ENCODE measurements at regions not wholly inside any gene's neighbourhood (a gene's known extent, or its start where the extent isn't known, plus 50 kb on each side); places are given as distances from the start of the nearest gene placed in this dataset.
"Not testable (repeated sequence)": the region's sequence is repeated elsewhere in the genome, so short reads cannot be mapped to it uniquely, and the experiment has no call there.

GRCh38 chr12:42030588-42030987 is 114.1 kb downstream of the GXYLT1 start:
- no peak for DNase-seq

- DNase-seq: no peak
These were observed 117.1 kb downstream of the GXYLT1 start for GRCh38 chr12:42027546-42027945.

DNA sequence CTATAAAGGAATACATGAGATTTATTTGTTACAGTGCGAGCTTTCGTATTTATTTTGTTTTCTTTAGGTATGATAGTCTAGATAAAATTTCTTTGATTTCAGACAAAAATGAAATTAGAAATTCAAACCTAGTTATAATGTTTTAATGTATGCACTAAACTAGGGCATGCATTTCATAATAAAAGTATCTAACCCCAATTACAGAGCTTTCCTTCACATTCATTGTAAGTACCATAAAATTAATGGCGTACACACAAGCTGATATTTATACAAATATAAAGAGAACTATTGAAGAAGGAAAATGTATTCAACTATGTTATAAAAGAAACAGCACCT is 120.2 kb downstream of the GXYLT1 start:
- no peak for DNase-seq

GRCh38 chr12:42023733-42024494 is 120.8 kb downstream of the GXYLT1 start:
- no peak for DNase-seq

DNA sequence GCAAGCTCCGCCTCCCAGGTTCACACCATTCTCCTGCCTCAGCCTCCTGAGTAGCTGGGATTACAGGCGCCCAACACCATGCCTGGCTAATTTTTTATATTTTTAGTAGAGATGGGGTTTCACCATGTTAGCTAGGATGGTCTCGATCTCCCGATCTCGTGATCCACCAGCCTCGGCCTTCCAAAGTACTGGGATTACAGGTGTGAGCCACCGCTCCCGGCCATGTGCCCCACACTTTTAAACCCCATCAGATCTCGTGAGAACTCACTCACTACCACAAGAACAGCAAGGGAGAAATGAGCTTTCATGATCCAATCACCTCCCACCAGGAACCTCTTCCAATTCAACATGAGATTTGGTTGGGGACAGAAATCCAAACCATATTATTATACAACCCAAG is 122.7 kb downstream of the GXYLT1 start:
- DNase-seq: not testable (repeated sequence)

DNA sequence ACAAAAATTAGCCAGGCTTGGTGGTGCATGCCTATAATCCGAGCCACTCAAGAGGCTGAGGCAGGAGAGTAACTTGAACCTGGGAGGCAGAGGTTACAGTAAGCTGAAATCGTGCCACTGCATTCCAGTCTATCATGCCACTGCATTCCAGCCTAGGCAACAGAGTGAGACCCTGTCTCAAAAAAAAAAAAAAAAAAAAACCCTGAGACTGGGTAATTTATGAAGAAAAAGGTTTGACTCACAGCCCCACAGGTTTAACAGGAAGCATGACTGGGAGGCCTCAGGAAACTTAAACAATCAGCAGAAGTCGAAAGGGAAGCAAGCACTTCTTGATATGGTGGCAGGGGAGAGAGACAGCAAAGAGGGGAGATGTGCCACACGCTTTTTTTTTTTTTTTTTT is 123.2 kb downstream of the GXYLT1 start:
- peak; percentile 5 for DNase-seq

GRCh38 chr12:42020226-42020625 is 124.4 kb downstream of the GXYLT1 start:
- DNase-seq: no peak

DNA sequence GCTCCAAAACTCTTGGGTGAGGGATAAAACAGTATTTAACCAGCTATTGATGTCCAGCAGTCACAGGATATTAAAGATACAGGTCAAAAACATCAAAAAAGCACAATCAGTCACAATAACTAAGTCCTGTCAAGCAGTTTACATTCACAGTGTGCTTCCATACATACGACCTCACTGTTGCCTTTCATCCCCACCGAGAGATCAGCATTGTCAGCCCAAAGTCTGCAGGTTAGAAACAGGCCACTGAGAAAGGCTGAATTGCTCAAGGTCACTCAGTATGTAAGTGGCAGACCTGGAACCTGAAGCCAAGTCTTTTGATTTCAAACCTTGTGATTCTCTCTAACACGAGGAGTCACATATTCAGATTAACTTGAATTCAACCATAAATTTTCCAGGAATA is 124.9 kb downstream of the GXYLT1 start:
- no peak for DNase-seq

GRCh38 chr12:42017051-42017450 is 127.6 kb downstream of the GXYLT1 start:
- no peak for DNase-seq

GRCh38 chr12:42015051-42015461 is 129.6 kb downstream of the GXYLT1 start:
- DNase-seq: no peak

GRCh38 chr12:42012501-42012900 is 132.2 kb downstream of the GXYLT1 start:
- DNase-seq: not testable (repeated sequence)

DNA sequence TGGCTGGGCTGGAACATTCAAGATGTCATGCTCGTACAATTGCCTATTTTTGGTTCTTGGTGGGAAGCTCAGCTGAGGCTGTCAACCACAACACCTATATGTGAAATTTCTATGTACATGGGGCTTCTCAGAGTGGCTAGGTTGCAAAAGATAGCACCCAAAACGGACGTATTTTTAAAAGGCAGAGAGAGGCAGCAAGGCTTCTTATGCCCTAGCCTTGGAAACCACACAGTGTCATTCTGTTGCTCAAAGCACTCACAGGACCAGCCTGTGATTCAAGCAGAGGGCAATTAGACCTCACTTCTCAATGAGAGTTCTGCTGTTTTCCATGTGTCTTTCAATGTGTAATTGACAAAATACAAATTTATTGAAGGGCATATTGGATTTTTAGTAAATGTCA is 134.0 kb downstream of the GXYLT1 start:
- no peak for DNase-seq

DNA sequence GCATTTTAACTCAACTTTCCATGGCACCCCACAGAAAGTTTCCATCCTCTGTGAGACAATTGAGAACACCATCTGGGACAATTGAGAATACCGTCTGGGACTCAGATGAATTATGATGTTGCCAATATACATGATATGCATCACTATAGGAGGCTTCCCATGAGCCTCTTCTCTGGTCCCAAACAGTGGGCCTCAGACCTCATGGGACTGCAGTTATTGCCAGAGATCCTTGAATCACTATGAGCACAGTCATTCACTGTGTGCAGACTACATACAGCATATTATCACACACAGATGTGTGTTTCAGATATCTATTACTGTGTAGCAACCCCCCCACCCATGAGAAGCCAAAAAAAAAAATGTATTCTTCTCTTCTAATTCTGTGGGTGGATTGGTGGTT is 134.4 kb downstream of the GXYLT1 start:
- DNase-seq: no peak

DNA sequence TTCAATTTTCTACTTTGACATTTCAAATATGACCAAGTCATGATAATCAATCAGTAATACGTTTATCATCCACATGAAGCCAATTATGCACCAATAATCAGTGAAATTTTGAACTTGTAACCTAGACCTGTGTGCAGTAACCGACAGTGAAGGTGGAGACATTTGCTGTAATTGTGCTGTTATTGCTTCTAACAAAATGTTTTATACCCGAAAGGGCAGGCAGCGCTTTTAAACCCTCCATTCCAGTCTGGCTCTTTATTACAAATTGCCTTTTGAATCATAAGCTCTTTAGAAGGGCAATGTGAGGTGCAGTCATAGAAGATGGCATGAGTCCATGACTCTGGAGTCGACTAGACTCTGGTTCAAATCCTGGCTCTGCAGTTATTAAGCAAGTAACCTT is 135.7 kb downstream of the GXYLT1 start:
- DNase-seq: no peak

GRCh38 chr12:42003031-42003430 is 141.6 kb downstream of the GXYLT1 start:
- no peak for DNase-seq

GRCh38 chr12:42002563-42002962 is 142.1 kb downstream of the GXYLT1 start:
- no peak for DNase-seq

GRCh38 chr12:41998436-41998835 is 146.2 kb downstream of the GXYLT1 start:
- DNase-seq: no peak

- no peak for DNase-seq
These were observed 151.4 kb downstream of the GXYLT1 start for GRCh38 chr12:41993283-41993682.

DNA sequence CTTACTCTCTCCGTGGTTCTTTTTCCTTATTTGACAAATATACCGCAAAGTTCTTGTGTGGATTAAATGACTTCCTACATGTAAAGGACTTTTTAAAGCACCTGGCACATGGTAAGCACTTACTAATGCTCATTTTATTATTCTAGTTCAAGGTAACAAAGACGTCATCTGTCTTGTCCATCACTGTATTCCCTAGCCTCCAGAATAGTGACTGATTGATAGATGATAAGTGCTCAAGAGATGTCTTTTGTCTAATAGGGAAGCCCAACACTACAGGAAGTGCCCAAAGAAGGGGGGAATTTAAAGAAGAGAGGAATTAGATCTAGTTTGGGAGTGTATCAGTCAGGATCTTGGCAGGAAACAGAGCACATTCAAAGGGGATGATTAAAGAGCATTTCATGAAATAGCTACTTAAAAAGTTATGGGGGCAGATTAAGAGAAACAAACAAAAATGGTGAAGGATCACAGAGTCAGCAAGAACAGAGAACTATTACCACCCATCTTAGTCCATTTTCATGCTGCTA is 151.9 kb downstream of the GXYLT1 start:
- no peak for DNase-seq

- DNase-seq: no peak
These were observed 152.7 kb downstream of the GXYLT1 start for GRCh38 chr12:41992022-41992421.

DNA sequence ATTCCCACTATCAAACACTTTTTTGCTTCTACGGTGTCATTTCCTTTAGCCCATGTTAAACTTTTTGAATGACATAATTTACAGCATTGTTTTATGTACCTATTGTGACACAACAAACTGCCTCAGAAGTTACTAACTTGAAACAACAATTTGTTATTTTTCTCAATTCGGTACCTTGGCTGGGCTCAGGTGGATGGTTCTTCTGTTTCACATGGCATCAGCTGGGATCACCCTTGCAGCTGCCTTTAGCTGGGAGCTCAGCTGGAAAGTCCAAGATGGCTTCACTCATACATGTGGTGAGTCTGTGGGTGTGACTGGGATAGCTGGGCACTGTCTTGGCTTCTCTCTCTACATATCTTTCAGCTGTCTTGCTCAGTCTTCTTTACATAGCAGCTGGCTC is 156.0 kb downstream of the GXYLT1 start:
- no peak for DNase-seq

DNA sequence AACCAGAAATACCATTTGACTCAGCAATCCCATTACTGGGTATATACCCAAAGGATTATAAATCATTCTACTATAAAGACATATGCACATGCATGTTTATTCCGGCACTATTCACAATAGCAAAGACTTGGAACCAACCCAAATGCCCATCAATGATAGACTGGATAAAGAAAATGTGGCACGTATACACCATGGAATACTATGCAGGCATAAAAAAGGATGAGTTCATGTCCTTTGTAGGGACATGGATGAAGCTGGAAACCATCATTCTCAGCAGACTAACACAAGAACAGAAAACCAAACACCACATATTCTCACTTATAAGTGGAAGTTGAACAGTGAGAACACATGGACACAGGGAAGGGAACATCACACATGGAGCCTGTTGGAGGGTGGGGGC is 158.2 kb downstream of the GXYLT1 start:
- DNase-seq: not testable (repeated sequence)

DNA sequence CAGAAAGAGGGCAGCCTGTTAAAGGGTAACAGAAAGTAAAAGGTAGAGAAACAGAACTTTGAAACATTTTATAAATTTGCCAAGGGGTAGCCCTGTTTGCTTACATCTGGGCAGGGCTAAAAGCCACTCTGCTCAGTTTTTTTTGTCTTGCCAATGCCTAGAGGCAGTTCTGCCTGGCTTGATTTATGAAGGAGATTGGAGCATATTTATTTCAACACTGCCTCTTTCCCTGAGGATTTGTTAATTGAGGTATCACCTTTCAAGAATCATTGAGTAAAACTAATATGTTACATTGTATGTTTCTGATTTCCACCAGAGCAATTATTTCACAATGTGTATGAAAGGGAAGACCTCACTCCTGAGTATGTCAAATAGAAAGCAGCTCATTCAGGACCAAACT is 160.8 kb downstream of the GXYLT1 start:
- DNase-seq: no peak

DNA sequence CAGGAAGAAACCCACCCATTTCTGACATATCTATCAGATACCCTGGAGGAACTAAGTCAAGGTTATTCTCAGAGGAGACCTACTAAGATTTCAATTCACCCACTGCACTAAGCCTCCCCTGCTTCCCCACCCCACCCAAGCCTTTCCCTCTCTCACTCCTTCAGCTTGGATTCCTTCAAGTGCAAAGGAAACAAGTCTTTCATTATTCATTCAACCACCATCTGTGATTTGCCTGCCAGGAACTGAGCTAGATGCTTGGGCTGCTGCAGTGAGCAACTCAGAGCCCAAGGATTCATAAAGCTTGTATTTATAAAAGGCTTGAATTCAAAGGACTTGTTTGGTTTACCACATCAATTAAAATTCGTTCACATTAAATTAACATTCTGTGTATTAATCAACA is 161.3 kb downstream of the GXYLT1 start:
- no peak for DNase-seq

- no peak for DNase-seq
These were observed 162.9 kb downstream of the GXYLT1 start for GRCh38 chr12:41981758-41982157.
